NOMO-1 treated with dmso at 0.1 percent for 144 hours (cell line): ENCODE measurements at regions not wholly inside any gene's neighbourhood (a gene's known extent, or its start where the extent isn't known, plus 50 kb on each side); places are given as distances from the start of the nearest gene placed in this dataset.
"Not testable (repeated sequence)": the region's sequence is repeated elsewhere in the genome, so short reads cannot be mapped to it uniquely, and the experiment has no call there.

Experiments
- DNase-seq: peaks from one replicate; lab custom pipeline; 2025; ENCODE audit not compliant: unreplicated experiment; lab: John Stamatoyannopoulos, UW

- no peak for DNase-seq
These were observed 547.2 kb downstream of the LRRC70 start for GRCh38 chr5:63125862-63126261.

GRCh38 chr5:63125392-63125791, 546.8 kb downstream of the LRRC70 start:
- DNase-seq, result no peak

- DNase-seq, result no peak
These were observed 545.6 kb downstream of the LRRC70 start for GRCh38 chr5:63124266-63124665.

- DNase-seq, result no peak
These were observed 542.9 kb downstream of the LRRC70 start for GRCh38 chr5:63121471-63121870.

GRCh38 chr5:63118221-63118620, 539.6 kb downstream of the LRRC70 start:
- DNase-seq, result no peak

GRCh38 chr5:63111891-63112290, 533.3 kb downstream of the LRRC70 start:
- DNase-seq, result no peak

- DNase-seq, result no peak
These were observed 523.3 kb downstream of the LRRC70 start for GRCh38 chr5:63101870-63102269.

- no peak for DNase-seq
These were observed 518.7 kb downstream of the LRRC70 start for GRCh38 chr5:63097286-63097685.

- DNase-seq, result no peak
These were observed 516.1 kb downstream of the LRRC70 start for GRCh38 chr5:63094730-63095129.

- no peak for DNase-seq
These were observed 510.5 kb downstream of the LRRC70 start for GRCh38 chr5:63089147-63089546.

- DNase-seq, result no peak
These were observed 506.9 kb downstream of the LRRC70 start for GRCh38 chr5:63085561-63085960.

- not testable (repeated sequence) for DNase-seq
These were observed 505.1 kb downstream of the LRRC70 start for GRCh38 chr5:63083689-63084088.

GRCh38 chr5:63081402-63081801, 502.8 kb downstream of the LRRC70 start:
- no peak for DNase-seq

GRCh38 chr5:63070001-63070400, 491.4 kb downstream of the LRRC70 start:
- no peak for DNase-seq

GRCh38 chr5:63055421-63055820, 476.8 kb downstream of the LRRC70 start:
- no peak for DNase-seq

- no peak for DNase-seq
These were observed 474.5 kb downstream of the LRRC70 start for GRCh38 chr5:63053019-63053638.

GRCh38 chr5:63050916-63051315, 472.3 kb downstream of the LRRC70 start:
- DNase-seq, result no peak

GRCh38 chr5:63049935-63050334, 471.3 kb downstream of the LRRC70 start:
- DNase-seq, result no peak

GRCh38 chr5:63043792-63044191, 465.2 kb downstream of the LRRC70 start:
- no peak for DNase-seq

GRCh38 chr5:63032343-63032742, 453.7 kb downstream of the LRRC70 start:
- no peak for DNase-seq

- DNase-seq, result no peak
These were observed 451.3 kb downstream of the LRRC70 start for GRCh38 chr5:63029891-63030290.

GRCh38 chr5:63025679-63026078, 447.1 kb downstream of the LRRC70 start:
- no peak for DNase-seq

- no peak for DNase-seq
These were observed 443.8 kb downstream of the LRRC70 start for GRCh38 chr5:63022403-63022802.
